Right lobe of liver (tissue), 6 donors: ENCODE measurements at regions not wholly inside any gene's neighbourhood (a gene's known extent, or its start where the extent isn't known, plus 50 kb on each side); places are given as distances from the start of the nearest gene placed in this dataset.
"Not testable (repeated sequence)": the region's sequence is repeated elsewhere in the genome, so short reads cannot be mapped to it uniquely, and the experiment has no call there.

Source experiments
- ATAC-seq, 4 donors: fragments of 200-7000 bp; cut with Tn5 transposase; one replicate each; pipeline ENCODE4 v1.9.1; 2020; ENCODE audit warnings: mild to moderate bottlenecking in 4 of 4, moderate library complexity in 4 of 4
- DNase-seq, 3 donors: peaks; one replicate each; pipeline ENCODE4 v3.0.0-alpha.2; 2020
- H3K27ac ChIP-seq, 3 donors: fragments of 200-600 bp; one replicate each; pipeline ENCODE4 v1.8.0; 2022
- H3K27me3 ChIP-seq, 2 donors: fragments of 200-600 bp; one replicate each; pipeline ENCODE4 v1.8.0; 2022
- H3K36me3 ChIP-seq, 4 donors: fragments of 200-600 bp; sonication (generic) in 1 of 4; one replicate each; pipeline versions ENCODE4 v1.5.1 to v1.8.0; 2017 to 2022; ENCODE audit warnings: control low read depth in 1 of 4
- H3K4me1 ChIP-seq, 4 donors: fragments of 200-600 bp; sonication (generic) in 1 of 4; one replicate each; pipeline versions ENCODE4 v1.5.1 to v1.8.0; 2017 to 2022; ENCODE audit warnings: control low read depth in 1 of 4
- H3K4me3 ChIP-seq, 3 donors: fragments of 200-600 bp; one replicate each; pipeline ENCODE4 v1.8.0; 2022
- H3K9me3 ChIP-seq, 4 donors: fragments of 200-600 bp; sonication (generic) in 1 of 4; one replicate each; pipeline versions ENCODE4 v1.5.1 to v1.8.0; 2017 to 2022; ENCODE audit warnings: control low read depth in 1 of 4
- POLR2A ChIP-seq: fragments of 450-650 bp; IDR thresholded peaks from one replicate; pipeline ENCODE4 v1.6.1; 2017; ENCODE audit warnings: antibody characterized with exemption, mild to moderate bottlenecking
- WGBS: methylation state at CpG from one replicate; pipeline ENCODE4 v1.1.6; 2018; ENCODE audit warnings: low coverage, low lambda C conversion rate; ENCODE audit not compliant: insufficient coverage; ENCODE audit errors: missing lambda C conversion rate; 5-methylcytosine and 5-hydroxymethylcytosine counted together
- intact Hi-C, 2 donors: fragments of 100-400 bp; cut with DNase I; formaldehyde crosslinking; loops; one replicate each; pipeline versions ENCODE4 v1.11.2 to v1.14.1; 2022
- TF ChIP-seq, protein P1 (sequence below), 4 donors: fragments of 200-600 bp in 3 of 4; fragments of 450-650 bp in 1 of 4; IDR thresholded peaks; one replicate each; pipeline versions ENCODE4 v1.5.1 to v1.8.0; 2016 to 2022; ENCODE audit warnings: antibody characterized with exemption in 4 of 4, mild to moderate bottlenecking in 2 of 4
- donor health status: DM: no; HTN: yes; CAD: no.
- donor health status: DM: no; HTN: no; CAD: no.
- donor health status: DM: no; HTN: no; CAD: no.
- donor health status: DM: no; HTN: yes; CAD: no.
- donor health status: DM: no; HTN: yes; CAD: no.

DNA sequence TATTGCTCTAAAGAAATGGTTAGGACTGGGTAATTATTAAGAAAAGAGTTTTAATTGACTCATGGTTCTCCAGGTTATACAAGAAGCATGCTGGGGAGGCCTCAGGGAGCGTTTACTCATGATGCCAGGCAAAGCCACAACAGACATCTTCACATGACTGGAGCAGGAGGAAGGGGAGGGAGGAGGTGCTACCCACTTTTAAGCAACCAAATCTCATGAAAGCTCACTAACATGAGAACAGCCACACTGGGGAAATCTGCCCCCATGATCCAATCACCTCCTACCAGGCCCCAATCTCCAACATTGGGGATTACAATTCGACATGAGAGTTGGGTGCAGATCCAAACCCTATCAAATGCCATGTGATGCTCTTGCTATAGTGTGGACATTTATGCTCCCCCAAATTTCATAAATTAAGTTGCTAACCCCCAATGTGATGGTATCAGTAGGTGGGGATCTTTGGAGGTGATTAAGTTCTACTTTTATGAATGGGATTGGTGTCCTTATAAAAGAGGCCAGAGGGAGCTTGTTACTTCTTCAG lies 773.6 kb upstream of the CDH10 start:
- TF ChIP-seq, protein P1, sequence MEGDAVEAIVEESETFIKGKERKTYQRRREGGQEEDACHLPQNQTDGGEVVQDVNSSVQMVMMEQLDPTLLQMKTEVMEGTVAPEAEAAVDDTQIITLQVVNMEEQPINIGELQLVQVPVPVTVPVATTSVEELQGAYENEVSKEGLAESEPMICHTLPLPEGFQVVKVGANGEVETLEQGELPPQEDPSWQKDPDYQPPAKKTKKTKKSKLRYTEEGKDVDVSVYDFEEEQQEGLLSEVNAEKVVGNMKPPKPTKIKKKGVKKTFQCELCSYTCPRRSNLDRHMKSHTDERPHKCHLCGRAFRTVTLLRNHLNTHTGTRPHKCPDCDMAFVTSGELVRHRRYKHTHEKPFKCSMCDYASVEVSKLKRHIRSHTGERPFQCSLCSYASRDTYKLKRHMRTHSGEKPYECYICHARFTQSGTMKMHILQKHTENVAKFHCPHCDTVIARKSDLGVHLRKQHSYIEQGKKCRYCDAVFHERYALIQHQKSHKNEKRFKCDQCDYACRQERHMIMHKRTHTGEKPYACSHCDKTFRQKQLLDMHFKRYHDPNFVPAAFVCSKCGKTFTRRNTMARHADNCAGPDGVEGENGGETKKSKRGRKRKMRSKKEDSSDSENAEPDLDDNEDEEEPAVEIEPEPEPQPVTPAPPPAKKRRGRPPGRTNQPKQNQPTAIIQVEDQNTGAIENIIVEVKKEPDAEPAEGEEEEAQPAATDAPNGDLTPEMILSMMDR (IDR thresholded peaks at IDR 0.05) = no peak
- TF ChIP-seq POLR2A = no peak
- Histone ChIP-seq H3K27ac (no peak overlapping the region), H3K4me1 (no peaks in the 10 kb centered on the region), H3K9me3 (no peaks in the 10 kb centered on the region), H3K27me3 (no peaks in the 10 kb centered on the region), H3K36me3 (no peaks in the 10 kb centered on the region), H3K4me3 (no peak overlapping the region)
- DNase-seq = no peak
- intact Hi-C loops = no loop called here
- WGBS = 28% methylated on average over 2 of the region's 2 CpGs
- no peak for ATAC-seq

DNA sequence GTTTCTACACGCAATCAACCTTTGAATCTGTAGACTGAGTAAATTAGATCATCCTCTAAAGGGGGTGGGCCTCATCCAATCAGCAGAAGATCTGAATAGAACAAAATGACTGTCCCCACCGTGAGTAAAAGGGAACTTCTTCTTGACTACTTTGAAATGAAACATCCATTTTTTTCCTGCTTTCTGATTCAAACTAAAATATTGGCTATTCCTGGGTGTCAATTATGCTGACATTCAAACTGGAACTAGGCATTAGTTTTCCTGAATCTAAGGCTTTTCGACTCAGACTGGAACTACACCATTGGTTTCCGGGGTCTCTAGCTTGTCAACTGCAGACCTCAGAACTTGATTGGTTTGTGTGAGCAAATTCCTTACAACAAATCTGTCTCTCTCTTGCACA lies 772.2 kb upstream of the CDH10 start:
- Histone ChIP-seq H3K36me3 (no peaks in the 10 kb centered on the region), H3K9me3 (no peaks in the 10 kb centered on the region), H3K4me1 (no peaks in the 10 kb centered on the region), H3K27me3 (no peaks in the 10 kb centered on the region), H3K27ac (no peak overlapping the region), H3K4me3 (no peak overlapping the region)
- ATAC-seq = no peak
- no peak for TF ChIP-seq POLR2A
- TF ChIP-seq, protein P1 (IDR thresholded peaks at IDR 0.05) = no peak
- intact Hi-C loops = no loop called here
- 54% methylated on average over 4 of the region's 4 CpGs for WGBS
- DNase-seq = no peak

DNA sequence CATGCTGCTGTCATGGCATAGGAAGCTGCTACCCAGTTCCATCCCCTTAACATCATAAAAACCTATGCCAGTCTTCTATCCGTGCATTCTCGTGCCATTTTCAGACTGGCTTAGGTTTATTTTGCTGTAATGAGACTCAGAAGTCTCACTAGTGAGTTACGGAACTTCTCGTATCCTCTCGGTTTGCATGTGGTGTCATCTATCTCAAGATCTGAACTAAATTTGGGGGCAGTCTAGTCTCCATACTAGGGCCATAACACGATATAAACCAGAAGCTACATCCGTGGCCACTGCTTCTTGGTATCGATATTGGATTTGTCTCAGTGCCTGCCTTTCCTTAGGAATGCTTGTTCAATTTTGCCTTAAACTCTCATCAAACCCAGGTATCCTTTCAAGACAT lies 771.2 kb upstream of the CDH10 start:
- TF ChIP-seq, protein P1 (IDR thresholded peaks at IDR 0.05) = no peak
- no peak for TF ChIP-seq POLR2A
- no peak overlapping the region for H3K27ac ChIP-seq
- H3K4me3 ChIP-seq = no peak overlapping the region
- intact Hi-C loops = no loop called here
- DNase-seq (no peak), ATAC-seq (no peak)
- H3K9me3 ChIP-seq = no peaks in the 10 kb centered on the region
- H3K27me3 ChIP-seq = no peaks in the 10 kb centered on the region
- no peaks in the 10 kb centered on the region for H3K4me1 ChIP-seq
- WGBS = 68% methylated on average over 8 of the region's 8 CpGs
- no peaks in the 10 kb centered on the region for H3K36me3 ChIP-seq

DNA sequence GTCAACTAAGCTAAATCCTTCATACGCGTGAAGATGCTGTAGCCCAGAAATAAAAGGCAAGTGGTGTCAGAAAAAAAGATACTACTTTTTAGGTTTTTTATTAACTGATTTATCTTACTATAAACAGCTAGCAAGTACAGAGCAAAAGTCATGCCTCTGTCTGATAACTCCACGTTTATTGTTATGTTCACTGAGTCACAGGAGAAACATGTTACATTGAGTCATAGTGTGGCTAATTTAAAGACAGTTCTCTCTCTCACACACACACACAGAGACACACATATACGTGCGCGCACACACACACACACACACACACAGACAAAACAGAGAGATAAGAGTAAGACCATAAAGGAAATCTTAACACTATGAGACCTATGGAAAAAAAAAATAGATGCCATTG lies 770.0 kb upstream of the CDH10 start:
- no peaks in the 10 kb centered on the region for H3K27me3 ChIP-seq
- intact Hi-C loops = no loop called here
- no peak for TF ChIP-seq POLR2A
- TF ChIP-seq, protein P1 (IDR thresholded peaks at IDR 0.05) = no peak
- no peak overlapping the region for H3K4me3 ChIP-seq
- no peaks in the 10 kb centered on the region for H3K9me3 ChIP-seq
- 39% methylated on average over 6 of the region's 6 CpGs for WGBS
- no peak overlapping the region for H3K27ac ChIP-seq
- ATAC-seq = no peak
- no peaks in the 10 kb centered on the region for H3K36me3 ChIP-seq
- H3K4me1 ChIP-seq = no peaks in the 10 kb centered on the region
- DNase-seq = no peak

DNA sequence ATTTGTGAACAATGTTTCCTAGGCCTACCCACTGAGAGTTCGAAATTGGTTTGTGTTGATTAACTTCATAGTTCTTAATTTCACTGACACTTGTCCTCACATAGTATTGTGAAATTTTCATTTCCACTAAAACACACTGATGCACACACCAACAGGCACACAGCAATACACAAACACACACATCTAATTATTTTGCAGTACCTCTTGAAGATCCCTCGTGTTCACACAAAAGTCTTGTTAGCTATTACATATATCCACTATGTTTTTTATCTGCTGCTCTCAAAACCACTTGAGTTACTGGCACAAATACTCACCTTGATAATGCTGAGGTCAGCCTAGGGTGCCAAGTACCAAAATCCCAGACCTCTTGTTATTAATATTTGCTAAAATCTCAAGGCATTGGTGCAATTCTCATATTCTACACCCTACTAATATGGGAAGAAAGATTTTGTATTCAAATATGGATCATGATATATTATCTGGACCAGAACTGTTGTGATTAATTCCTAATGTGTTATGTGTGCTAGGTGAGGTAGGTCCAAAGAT lies 767.4 kb upstream of the CDH10 start:
- TF ChIP-seq, protein P1 (IDR thresholded peaks at IDR 0.05) = no peak
- TF ChIP-seq POLR2A = no peak
- intact Hi-C loops = no loop called here

DNA sequence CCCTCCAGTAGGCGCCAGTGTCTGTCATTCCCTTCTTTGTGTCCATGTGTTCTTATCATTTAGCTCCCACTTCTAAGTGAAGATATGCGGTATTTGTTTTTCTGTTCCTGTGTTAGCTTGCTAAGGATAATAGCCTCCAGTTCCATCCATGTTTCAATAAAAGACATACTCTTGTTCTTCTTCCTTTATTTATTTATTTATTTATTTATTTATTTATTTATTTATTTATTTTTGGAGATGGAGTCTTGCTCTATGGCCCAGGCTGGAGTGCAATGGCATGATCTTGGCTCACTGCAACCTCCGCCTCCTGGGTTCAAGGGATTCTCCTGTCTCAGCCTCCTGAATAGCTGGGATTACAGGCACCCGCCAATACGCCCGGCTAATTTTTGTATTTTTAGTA lies 762.6 kb upstream of the CDH10 start:
- 66% methylated on average over 6 of the region's 6 CpGs for WGBS
- H3K4me1 ChIP-seq, intact Hi-C loops, DNase-seq, H3K36me3 ChIP-seq, H3K9me3 ChIP-seq, H3K27me3 ChIP-seq, ATAC-seq, H3K4me3 ChIP-seq, H3K27ac ChIP-seq: not testable (repeated sequence)

More for the DNA sequence above, 767.4 kb upstream of the CDH10 start:
- Histone ChIP-seq H3K27ac (no peak overlapping the region), H3K9me3 (no peaks in the 10 kb centered on the region), H3K4me1 (no peaks in the 10 kb centered on the region), H3K36me3 (no peaks in the 10 kb centered on the region), H3K4me3 (no peak overlapping the region), H3K27me3 (no peaks in the 10 kb centered on the region)
- ATAC-seq (no peak), DNase-seq (no peak)
- 27% methylated on average over 2 of the region's 2 CpGs for WGBS
